Fibroblast of mammary gland (primary cell): ENCODE measurements at regions not wholly inside any gene's neighbourhood (a gene's known extent, or its start where the extent isn't known, plus 50 kb on each side); places are given as distances from the start of the nearest gene placed in this dataset.

Experiments
- DNase-seq: peaks from one replicate; pipeline ENCODE4 v3.0.0-alpha.2; 2010; ENCODE audit warnings: low read depth
- H3K4me3 ChIP-seq: 2 replicates; pipeline ENCODE4 v1.5.1; 2011; ENCODE audit warnings: low read depth, mild to moderate bottlenecking, low read length, moderate library complexity; ENCODE audit not compliant: control insufficient read depth
- CTCF ChIP-seq: conservative IDR thresholded peaks from 2 replicates; pipeline ENCODE4 v1.5.1; 2011; ENCODE audit warnings: low read depth, low read length, inconsistent platforms; ENCODE audit not compliant: control insufficient read depth, insufficient read depth

- TF ChIP-seq CTCF = no peak
- no peak overlapping the region for H3K4me3 ChIP-seq
- DNase-seq = peak; percentile 55
Measured at GRCh38 chrX:21153503-21153902, 220.7 kb upstream of the CNKSR2 start.

GRCh38 chrX:21155916-21156315, 218.3 kb upstream of the CNKSR2 start:
- no peak for TF ChIP-seq CTCF
- no peak for DNase-seq
- H3K4me3 ChIP-seq = no peak overlapping the region

- no peak for DNase-seq
- H3K4me3 ChIP-seq = no peak overlapping the region
- TF ChIP-seq CTCF = no peak
Measured at GRCh38 chrX:21156632-21157031, 217.6 kb upstream of the CNKSR2 start.

GRCh38 chrX:21158678-21159077, 215.5 kb upstream of the CNKSR2 start:
- H3K4me3 ChIP-seq = no peak overlapping the region
- TF ChIP-seq CTCF = no peak
- DNase-seq = no peak

GRCh38 chrX:21166272-21166982, 207.8 kb upstream of the CNKSR2 start:
- H3K4me3 ChIP-seq = no peak overlapping the region
- no peak for TF ChIP-seq CTCF
- peak; percentile 9 for DNase-seq

- TF ChIP-seq CTCF = no peak
- DNase-seq = no peak
- no peak overlapping the region for H3K4me3 ChIP-seq
Measured at GRCh38 chrX:21167011-21167410, 207.2 kb upstream of the CNKSR2 start.

- H3K4me3 ChIP-seq = no peak overlapping the region
- TF ChIP-seq CTCF = no peak
- no peak for DNase-seq
Measured at GRCh38 chrX:21167494-21167893, 206.7 kb upstream of the CNKSR2 start.
